Activated T-helper 1 cell treated with Interleukin-2 at 50 U/mL for 16 hours (primary cell): ENCODE measurements at regions not wholly inside any gene's neighbourhood (a gene's known extent, or its start where the extent isn't known, plus 50 kb on each side); places are given as distances from the start of the nearest gene placed in this dataset.

Experiments
- DNase-seq: peaks from one replicate; pipeline ENCODE4 v3.0.0-alpha.2; 2020; ENCODE audit warnings: low read depth

GRCh38 chr1:240672132-240672811, 60.3 kb upstream of the GREM2 start:
- DNase-seq: no peak

- no peak for DNase-seq
These were observed 55.4 kb upstream of the GREM2 start for GRCh38 chr1:240667351-240667750.

- peak; percentile 0 for DNase-seq
These were observed 54.7 kb upstream of the GREM2 start for GRCh38 chr1:240666568-240667198.

GRCh38 chr1:240663169-240663879, 51.4 kb upstream of the GREM2 start:
- no peak for DNase-seq
